ENCODE measurements at regions not wholly inside any gene's neighbourhood (a gene's known extent, or its start where the extent isn't known, plus 50 kb on each side); places are given as distances from the start of the nearest gene placed in this dataset.

GRCh38 chr1:22295856-22296255 is 153.0 kb upstream of the WNT4 start (continued):
- TF ChIP-seq ZNF462 (CRISPR knock-in tag; IDR thresholded peaks at IDR 0.05) = no peak

GRCh38 chr1:22296701-22297591 is 154.0 kb upstream of the WNT4 start:
- Histone ChIP-seq H3F3A (replicated peaks; ENCODE audit: low read depth) (no peaks in the 10 kb centered on the region), H3K27me3 (ENCODE audit: insufficient read depth) (no peaks in the 10 kb centered on the region), H3K36me3 (ENCODE audit: insufficient read depth) (no peaks in the 10 kb centered on the region), H2AFZ (peak overlapping the region; percentile 80), H3K4me1 (ENCODE audit: insufficient read depth) (no peaks in the 10 kb centered on the region), H3K79me2 (replicated peaks; ENCODE audit: insufficient read depth) (no peaks in the 10 kb centered on the region), H4K20me1 (replicated peaks; ENCODE audit: insufficient read depth) (no peaks in the 10 kb centered on the region), H3K27ac (ENCODE audit: low read depth) (no peak overlapping the region), H3K4me3 (no peak overlapping the region), H3K4me2 (no peak overlapping the region), H3K9me2 (ENCODE audit: insufficient read depth) (0 out of 2 replicates have a peak, but pooled peaks cover 2% of the 10 kb centered on the region)
- Mint-ChIP-seq H3K27ac (no peak overlapping the region), H3K9me3 (no peaks in the 10 kb centered on the region), H3K27me3 (ENCODE audit: insufficient read depth, low read depth, poor library complexity) (peaks cover 3% of the 10 kb centered on the region), H3K4me1 (peaks cover 2% of the 10 kb centered on the region; the same call in 1 of the 3 replicates), H3K4me3 (no peak overlapping the region), H3K36me3 (ENCODE audit: low read depth) (no peaks in the 10 kb centered on the region)
- no peak for TF ChIP-seq EZH2 (IDR thresholded peaks at IDR 0.05; ENCODE audit: low read depth, unreplicated experiment)
- no peak for TF ChIP-seq CTCF (conservative IDR thresholded peaks at IDR 0.05; ENCODE audit: low read depth in 2 of 2)
- no peak for TF ChIP-seq STAT1 (IDR thresholded peaks at IDR 0.05; ENCODE audit: unreplicated experiment)
- no peak for TF ChIP-seq ZNF462 (CRISPR knock-in tag; IDR thresholded peaks at IDR 0.05)
- ATAC-seq (no peak), DNase-seq (ENCODE audit: low spot score) (no peak)
